HEK293 (cell line): ENCODE measurements at regions not wholly inside any gene's neighbourhood (a gene's known extent, or its start where the extent isn't known, plus 50 kb on each side); places are given as distances from the start of the nearest gene placed in this dataset.

Experiments used
- KLF16 ChIP-seq: fragments of 450-650 bp; formaldehyde crosslinking; IDR thresholded peaks from 2 replicates; pipeline ENCODE4 v1.5.1; 2017; ENCODE audit warnings: missing biosample characterization, missing genetic modification characterization
- RBAK ChIP-seq: fragments of 450-650 bp; formaldehyde crosslinking; IDR thresholded peaks from 2 replicates; pipeline ENCODE4 v1.5.1; 2016; ENCODE audit warnings: missing biosample characterization, missing genetic modification characterization
- SP3 ChIP-seq: fragments of 450-650 bp; formaldehyde crosslinking; IDR thresholded peaks from 2 replicates; pipeline ENCODE4 v1.5.1; 2016; ENCODE audit warnings: missing biosample characterization, missing genetic modification characterization
- YY1 ChIP-seq: fragments of 450-650 bp; formaldehyde crosslinking; IDR thresholded peaks from 2 replicates; pipeline ENCODE4 v1.5.1; 2018; ENCODE audit warnings: missing biosample characterization, missing genetic modification characterization
- ZNF138 ChIP-seq: fragments of 450-650 bp; formaldehyde crosslinking; IDR thresholded peaks from 2 replicates; pipeline ENCODE4 v1.5.1; 2016; ENCODE audit warnings: missing biosample characterization, missing genetic modification characterization, borderline replicate concordance
- TF ChIP-seq, protein P1 (sequence below): fragments of 450-650 bp; formaldehyde crosslinking; IDR thresholded peaks from 2 replicates; pipeline ENCODE4 v1.5.1; 2016; ENCODE audit warnings: missing biosample characterization, missing genetic modification characterization
- TF ChIP-seq, protein P2 (sequence below): sonication (generic); formaldehyde crosslinking; IDR thresholded peaks from 2 replicates; pipeline ENCODE4 v1.8.1; 2022; ENCODE audit warnings: mild to moderate bottlenecking, moderate library complexity, missing genetic modification reagents
- TF ChIP-seq, protein P3 (sequence below): fragments of 450-650 bp; formaldehyde crosslinking; IDR thresholded peaks from 2 replicates; pipeline ENCODE4 v1.5.1; 2016; ENCODE audit warnings: missing biosample characterization, missing genetic modification characterization
- TF ChIP-seq, protein P4 (sequence below): fragments of 450-650 bp; formaldehyde crosslinking; IDR thresholded peaks from 2 replicates; pipeline ENCODE4 v1.5.1; 2017; ENCODE audit warnings: missing biosample characterization, missing genetic modification characterization

DNA sequence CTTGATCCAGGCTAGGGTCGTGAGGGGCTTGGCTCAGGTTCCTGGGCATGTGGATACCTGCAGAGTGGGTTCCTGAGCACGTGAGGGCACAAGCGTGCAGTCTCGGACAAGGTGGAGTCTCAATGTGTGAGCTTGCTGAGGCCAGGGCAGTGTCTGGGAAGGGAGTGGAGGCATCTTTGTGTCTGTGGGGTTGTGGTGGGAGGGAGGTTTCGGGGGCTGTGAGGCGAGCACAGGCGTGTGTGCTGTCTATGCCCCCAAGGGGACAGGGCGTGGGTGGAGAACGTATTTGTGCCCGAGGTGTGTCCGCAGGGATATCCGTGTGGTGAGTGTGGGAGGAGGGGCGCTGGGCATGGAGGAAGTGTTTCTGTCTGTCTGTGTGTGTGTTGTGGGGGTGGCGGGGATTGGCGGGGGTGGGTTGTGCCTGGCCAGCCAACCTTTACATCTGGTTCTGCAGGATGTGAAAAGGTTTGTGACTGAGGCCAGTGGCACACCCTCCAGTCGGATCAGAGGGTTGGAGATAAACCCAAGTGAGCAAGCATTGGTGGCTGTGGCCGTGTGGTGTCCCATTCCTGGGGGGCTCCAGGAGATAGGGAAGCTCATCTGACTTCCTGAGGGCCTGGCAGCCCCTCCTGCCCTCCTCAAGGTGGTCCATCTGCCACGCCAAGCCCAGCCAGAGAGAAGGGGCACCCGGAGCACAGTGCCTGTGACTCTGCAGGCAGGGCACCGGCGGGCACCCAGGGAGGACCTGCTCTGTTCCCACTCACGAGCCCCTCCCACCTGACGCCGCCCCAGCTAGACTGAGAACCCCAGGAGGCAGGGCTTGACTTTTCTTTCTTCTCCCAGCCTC, 57.1 kb downstream of the ZFP36L2 start:
- TF ChIP-seq, protein P1, sequence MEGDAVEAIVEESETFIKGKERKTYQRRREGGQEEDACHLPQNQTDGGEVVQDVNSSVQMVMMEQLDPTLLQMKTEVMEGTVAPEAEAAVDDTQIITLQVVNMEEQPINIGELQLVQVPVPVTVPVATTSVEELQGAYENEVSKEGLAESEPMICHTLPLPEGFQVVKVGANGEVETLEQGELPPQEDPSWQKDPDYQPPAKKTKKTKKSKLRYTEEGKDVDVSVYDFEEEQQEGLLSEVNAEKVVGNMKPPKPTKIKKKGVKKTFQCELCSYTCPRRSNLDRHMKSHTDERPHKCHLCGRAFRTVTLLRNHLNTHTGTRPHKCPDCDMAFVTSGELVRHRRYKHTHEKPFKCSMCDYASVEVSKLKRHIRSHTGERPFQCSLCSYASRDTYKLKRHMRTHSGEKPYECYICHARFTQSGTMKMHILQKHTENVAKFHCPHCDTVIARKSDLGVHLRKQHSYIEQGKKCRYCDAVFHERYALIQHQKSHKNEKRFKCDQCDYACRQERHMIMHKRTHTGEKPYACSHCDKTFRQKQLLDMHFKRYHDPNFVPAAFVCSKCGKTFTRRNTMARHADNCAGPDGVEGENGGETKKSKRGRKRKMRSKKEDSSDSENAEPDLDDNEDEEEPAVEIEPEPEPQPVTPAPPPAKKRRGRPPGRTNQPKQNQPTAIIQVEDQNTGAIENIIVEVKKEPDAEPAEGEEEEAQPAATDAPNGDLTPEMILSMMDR (tag by site-specific recombination): no peak
- no peak for TF ChIP-seq SP3 (tag by site-specific recombination)
- TF ChIP-seq ZNF138 (tag by site-specific recombination): no peak
- TF ChIP-seq, protein P2, sequence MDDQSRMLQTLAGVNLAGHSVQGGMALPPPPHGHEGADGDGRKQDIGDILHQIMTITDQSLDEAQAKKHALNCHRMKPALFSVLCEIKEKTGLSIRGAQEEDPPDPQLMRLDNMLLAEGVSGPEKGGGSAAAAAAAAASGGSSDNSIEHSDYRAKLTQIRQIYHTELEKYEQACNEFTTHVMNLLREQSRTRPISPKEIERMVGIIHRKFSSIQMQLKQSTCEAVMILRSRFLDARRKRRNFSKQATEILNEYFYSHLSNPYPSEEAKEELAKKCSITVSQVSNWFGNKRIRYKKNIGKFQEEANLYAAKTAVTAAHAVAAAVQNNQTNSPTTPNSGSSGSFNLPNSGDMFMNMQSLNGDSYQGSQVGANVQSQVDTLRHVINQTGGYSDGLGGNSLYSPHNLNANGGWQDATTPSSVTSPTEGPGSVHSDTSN (CRISPR knock-in tag): no peak
- TF ChIP-seq, protein P3, sequence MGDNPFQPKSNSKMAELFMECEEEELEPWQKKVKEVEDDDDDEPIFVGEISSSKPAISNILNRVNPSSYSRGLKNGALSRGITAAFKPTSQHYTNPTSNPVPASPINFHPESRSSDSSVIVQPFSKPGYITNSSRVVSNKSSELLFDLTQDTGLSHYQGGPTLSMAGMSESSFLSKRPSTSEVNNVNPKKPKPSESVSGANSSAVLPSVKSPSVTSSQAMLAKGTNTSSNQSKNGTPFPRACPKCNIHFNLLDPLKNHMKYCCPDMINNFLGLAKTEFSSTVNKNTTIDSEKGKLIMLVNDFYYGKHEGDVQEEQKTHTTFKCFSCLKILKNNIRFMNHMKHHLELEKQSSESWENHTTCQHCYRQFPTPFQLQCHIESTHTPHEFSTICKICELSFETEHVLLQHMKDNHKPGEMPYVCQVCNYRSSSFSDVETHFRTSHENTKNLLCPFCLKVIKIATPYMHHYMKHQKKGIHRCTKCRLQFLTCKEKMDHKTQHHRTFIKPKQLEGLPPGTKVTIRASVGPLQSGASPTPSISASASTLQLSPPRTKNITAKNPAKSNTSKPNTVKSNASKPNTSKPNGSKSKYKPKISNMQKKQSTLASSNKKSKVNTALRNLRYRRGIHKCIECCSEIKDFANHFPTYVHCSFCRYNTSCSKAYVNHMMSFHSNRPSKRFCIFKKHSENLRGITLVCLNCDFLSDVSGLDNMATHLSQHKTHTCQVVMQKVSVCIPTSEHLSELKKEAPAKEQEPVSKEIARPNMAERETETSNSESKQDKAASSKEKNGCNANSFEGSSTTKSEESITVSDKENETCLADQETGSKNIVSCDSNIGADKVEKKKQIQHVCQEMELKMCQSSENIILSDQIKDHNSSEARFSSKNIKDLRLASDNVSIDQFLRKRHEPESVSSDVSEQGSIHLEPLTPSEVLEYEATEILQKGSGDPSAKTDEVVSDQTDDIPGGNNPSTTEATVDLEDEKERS (tag by site-specific recombination): no peak
- TF ChIP-seq RBAK (tag by site-specific recombination): no peak
- no peak for TF ChIP-seq YY1
- TF ChIP-seq, protein P4, sequence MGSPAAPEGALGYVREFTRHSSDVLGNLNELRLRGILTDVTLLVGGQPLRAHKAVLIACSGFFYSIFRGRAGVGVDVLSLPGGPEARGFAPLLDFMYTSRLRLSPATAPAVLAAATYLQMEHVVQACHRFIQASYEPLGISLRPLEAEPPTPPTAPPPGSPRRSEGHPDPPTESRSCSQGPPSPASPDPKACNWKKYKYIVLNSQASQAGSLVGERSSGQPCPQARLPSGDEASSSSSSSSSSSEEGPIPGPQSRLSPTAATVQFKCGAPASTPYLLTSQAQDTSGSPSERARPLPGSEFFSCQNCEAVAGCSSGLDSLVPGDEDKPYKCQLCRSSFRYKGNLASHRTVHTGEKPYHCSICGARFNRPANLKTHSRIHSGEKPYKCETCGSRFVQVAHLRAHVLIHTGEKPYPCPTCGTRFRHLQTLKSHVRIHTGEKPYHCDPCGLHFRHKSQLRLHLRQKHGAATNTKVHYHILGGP (tag by site-specific recombination): no peak
- no peak for TF ChIP-seq KLF16 (tag by site-specific recombination)
